ENCODE measurements at regions not wholly inside any gene's neighbourhood (a gene's known extent, or its start where the extent isn't known, plus 50 kb on each side); places are given as distances from the start of the nearest gene placed in this dataset.

DNA sequence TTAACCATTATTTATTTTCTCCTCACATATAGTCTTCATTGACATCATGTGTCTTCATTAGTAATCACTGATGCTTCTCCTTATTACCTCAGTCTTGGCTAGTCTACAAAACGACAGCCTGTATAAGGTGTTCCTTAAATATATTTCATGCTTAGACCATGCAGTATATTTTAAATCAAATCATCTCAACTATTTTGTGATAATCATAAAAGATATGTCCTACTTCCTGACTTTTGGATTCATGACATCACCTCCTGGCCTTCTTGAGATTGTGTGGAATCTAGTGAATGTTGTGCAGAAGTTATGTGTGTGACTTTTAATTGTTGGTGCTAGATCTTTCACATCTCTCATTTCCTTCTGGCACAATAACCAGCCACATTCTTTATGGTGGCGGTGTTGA lies 1339.3 kb upstream of the C9orf72 start:
- no peak overlapping the region for H3K4me3 ChIP-seq (ENCODE audit: control insufficient read depth, low read depth, low read length)
- no peak for TF ChIP-seq CTCF (conservative IDR thresholded peaks at IDR 0.05; ENCODE audit: control insufficient read depth, insufficient read depth, low read depth, low read length)
- no peak for DNase-seq (ENCODE audit: low read depth)

- no peak overlapping the region for H3K4me3 ChIP-seq (ENCODE audit: control insufficient read depth, low read depth, low read length)
- TF ChIP-seq CTCF (conservative IDR thresholded peaks at IDR 0.05; ENCODE audit: control insufficient read depth, insufficient read depth, low read depth, low read length): no peak
- DNase-seq (ENCODE audit: low read depth): no peak
Observed at GRCh38 chr9:28915202-28915930, 1342.1 kb upstream of the C9orf72 start.

DNA sequence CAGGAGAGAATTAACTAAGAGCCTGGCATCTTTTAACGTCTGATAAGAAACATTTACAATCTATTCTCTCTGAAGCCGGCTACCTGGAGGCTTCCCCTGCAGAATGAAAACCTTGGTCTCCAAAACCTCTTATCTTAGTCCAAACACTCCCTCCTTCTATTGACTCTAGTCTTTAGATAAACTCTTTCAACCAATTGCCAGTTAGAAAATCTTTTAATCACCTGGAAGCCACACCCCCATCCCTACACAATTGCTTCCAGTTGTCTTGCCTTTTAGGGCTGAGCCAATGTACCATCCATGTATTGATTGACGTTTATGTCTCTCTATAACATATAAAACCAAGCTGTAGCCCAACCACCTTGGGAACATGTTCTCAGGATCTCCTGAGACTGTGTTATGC lies 1343.1 kb upstream of the C9orf72 start:
- H3K4me3 ChIP-seq (ENCODE audit: control insufficient read depth, low read depth, low read length): no peak overlapping the region
- DNase-seq (ENCODE audit: low read depth): no peak
- TF ChIP-seq CTCF (conservative IDR thresholded peaks at IDR 0.05; ENCODE audit: control insufficient read depth, insufficient read depth, low read depth, low read length): no peak

GRCh38 chr9:28921857-28922500 lies 1348.7 kb upstream of the C9orf72 start:
- TF ChIP-seq CTCF (conservative IDR thresholded peaks at IDR 0.05; ENCODE audit: control insufficient read depth, insufficient read depth, low read depth, low read length): no peak
- no peak overlapping the region for H3K4me3 ChIP-seq (ENCODE audit: control insufficient read depth, low read depth, low read length)
- DNase-seq (ENCODE audit: low read depth): no peak

- no peak for TF ChIP-seq CTCF (conservative IDR thresholded peaks at IDR 0.05; ENCODE audit: control insufficient read depth, insufficient read depth, low read depth, low read length)
- no peak for DNase-seq (ENCODE audit: low read depth)
- no peak overlapping the region for H3K4me3 ChIP-seq (ENCODE audit: control insufficient read depth, low read depth, low read length)
Observed at GRCh38 chr9:28922891-28923290, 1349.6 kb upstream of the C9orf72 start.

DNA sequence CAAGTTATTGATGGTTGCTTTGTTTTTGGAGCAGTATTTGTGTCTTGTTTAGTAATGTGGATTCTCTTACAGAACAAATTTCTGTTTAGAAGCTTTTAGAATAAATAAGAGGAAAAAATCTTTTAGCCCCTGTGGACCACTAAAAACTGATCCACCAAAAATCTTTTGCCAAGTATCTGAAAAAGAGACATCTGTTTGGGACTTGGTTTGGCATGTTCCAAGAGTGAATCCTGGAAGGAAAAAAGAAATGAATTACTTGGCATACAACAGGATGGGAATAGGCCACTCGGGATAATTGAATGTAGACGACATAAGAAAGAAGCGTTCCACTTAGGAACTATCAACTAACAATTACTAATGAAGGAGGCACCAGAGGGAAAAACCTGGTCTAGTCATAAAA lies 1350.1 kb upstream of the C9orf72 start:
- DNase-seq (ENCODE audit: low read depth): no peak
- no peak for TF ChIP-seq CTCF (conservative IDR thresholded peaks at IDR 0.05; ENCODE audit: control insufficient read depth, insufficient read depth, low read depth, low read length)
- no peak overlapping the region for H3K4me3 ChIP-seq (ENCODE audit: control insufficient read depth, low read depth, low read length)
